Panc1 (cell line): ENCODE measurements at regions not wholly inside any gene's neighbourhood (a gene's known extent, or its start where the extent isn't known, plus 50 kb on each side); places are given as distances from the start of the nearest gene placed in this dataset.

Experiments used
- ATAC-seq: fragments of 200-7000 bp; cut with Tn5 transposase; 2 replicates; pipeline ENCODE4 v1.9.1; 2020; ENCODE audit warnings: mild to moderate bottlenecking, moderate library complexity
- BruUV-seq: library from RNA; stranded (reverse); fragments of 400-500 nt; replicated peaks from 2 replicates; lab custom pipeline; 2021; lab: Mats Ljungman, UMichigan
- CTCF ChIA-PET: fragments of 300-600 bp; sonication (Branson Sonifier 250); formaldehyde crosslinking; loops from one replicate; lab custom pipeline; 2022; ENCODE audit warnings: antibody characterized with exemption; lab: Charles Lee
- POLR2A ChIA-PET: fragments of 300-600 bp; sonication (Branson Sonifier 250); formaldehyde crosslinking; loops from one replicate; lab custom pipeline; 2022; ENCODE audit warnings: antibody characterized with exemption; lab: Charles Lee
- DNase-seq: peaks from one replicate; pipeline ENCODE4 v3.0.0-alpha.2; 2010; ENCODE audit warnings: low read depth, low spot score
- H3K27ac ChIP-seq: 2 replicates; pipeline ENCODE4 v1.5.1; 2011; ENCODE audit warnings: mild to moderate bottlenecking, low read length, inconsistent platforms
- H3K27me3 ChIP-seq: fragments of 200-500 bp; sonication (Bioruptor generic); 2 replicates; pipeline ENCODE4 v1.6.0; 2014; ENCODE audit warnings: low read length, inconsistent platforms; ENCODE audit not compliant: control insufficient read depth, insufficient read depth
- H3K36me3 ChIP-seq: fragments of 200-500 bp; sonication (Bioruptor generic); 2 replicates; pipeline ENCODE4 v1.5.1; 2014; ENCODE audit warnings: inconsistent platforms, mild to moderate bottlenecking, low read length, moderate library complexity; ENCODE audit not compliant: control insufficient read depth, insufficient read depth
- H3K4me1 ChIP-seq: 2 replicates; pipeline ENCODE4 v1.5.1; 2011; ENCODE audit warnings: inconsistent platforms, mild to moderate bottlenecking, low read length, moderate library complexity; ENCODE audit not compliant: control insufficient read depth, insufficient read depth
- H3K4me3 ChIP-seq, 2 experiments: 2 replicates each; pipeline ENCODE4 v1.5.1; 2011 to 2012; ENCODE audit warnings: low read depth in 2 of 2, low read length in 2 of 2, mild to moderate bottlenecking in 2 of 2, inconsistent platforms in 1 of 2, moderate library complexity in 1 of 2
- H3K9me3 ChIP-seq: fragments of 200-500 bp; sonication (Bioruptor generic); 2 replicates; pipeline ENCODE4 v1.5.1; 2014; ENCODE audit warnings: low read depth, mild to moderate bottlenecking, inconsistent platforms, low read length, moderate library complexity; ENCODE audit not compliant: control insufficient read depth, insufficient read depth
- CTCF ChIP-seq: fragments of 450-650 bp; IDR thresholded peaks from 2 replicates; pipeline ENCODE4 v1.5.1; 2017; ENCODE audit warnings: mild to moderate bottlenecking
- POLR2AphosphoS5 ChIP-seq: IDR thresholded peaks from 2 replicates; pipeline ENCODE4 v1.6.1; 2012; ENCODE audit warnings: mild to moderate bottlenecking, low read depth, low read length, moderate library complexity
- REST ChIP-seq, 2 experiments: IDR thresholded peaks; 2 replicates each; pipeline ENCODE4 v1.6.1; 2011 to 2012; ENCODE audit warnings: low read depth in 2 of 2, control low read depth in 1 of 2, low read length in 1 of 2, mild to moderate bottlenecking in 1 of 2, moderate library complexity in 1 of 2; ENCODE audit not compliant: insufficient read depth in 1 of 2
- SIN3A ChIP-seq: IDR thresholded peaks from 2 replicates; pipeline ENCODE4 v1.6.1; 2012; ENCODE audit warnings: low read depth, mild to moderate bottlenecking, low read length, moderate library complexity, borderline replicate concordance; ENCODE audit not compliant: insufficient read depth
- TCF7L2 ChIP-seq: IDR thresholded peaks from 2 replicates; pipeline ENCODE4 v1.6.1; 2011; ENCODE audit warnings: mild to moderate bottlenecking, low read depth, low read length, inconsistent platforms
- in situ Hi-C: cut with HindIII; loops from 2 replicates; pipeline ENCODE4 v1.10.0; 2016; ENCODE audit warnings: low sequenced_read_pairs, low pct_unique_long_range_greater_than_20kb
- intact Hi-C: fragments of 100-400 bp; cut with micrococcal nuclease; formaldehyde crosslinking; loops from one replicate; pipeline ENCODE4 v1.10.0; 2022; ENCODE audit not compliant: unreplicated experiment

DNA sequence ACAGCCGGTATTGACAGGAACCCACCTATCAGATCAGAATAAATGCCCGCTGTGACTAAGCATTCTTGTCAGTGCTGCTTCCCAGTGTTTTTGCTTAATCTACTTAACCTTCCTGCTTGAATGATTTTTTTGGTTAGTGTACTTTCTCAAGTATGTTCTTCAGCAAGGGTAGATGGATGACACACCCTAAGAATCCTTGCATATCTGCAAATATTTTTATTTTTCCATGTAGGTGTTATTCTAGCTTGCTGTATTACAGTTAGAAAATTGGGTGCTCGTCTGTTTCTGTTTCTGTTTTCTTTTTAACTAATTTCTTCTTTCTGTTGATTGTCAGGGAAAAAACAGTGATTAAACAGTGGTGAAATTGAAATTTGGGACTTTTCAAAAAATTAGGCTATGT, 64.5 kb downstream of the SEC61B start:
- intact Hi-C loops = no loop called here
- H3K4me1 ChIP-seq = no peaks in the 10 kb centered on the region
- H3K9me3 ChIP-seq = no peaks in the 10 kb centered on the region
- no TSS peak for BruUV-seq
- ChIA-PET POLR2A (no interaction called here), CTCF (no interaction called here)
- H3K36me3 ChIP-seq = no peaks in the 10 kb centered on the region
- H3K27ac ChIP-seq = no peak overlapping the region
- no peak for DNase-seq
- ATAC-seq = no peak
- in situ Hi-C loops = no loop called here
- no peak overlapping the region for H3K4me3 ChIP-seq
- H3K27me3 ChIP-seq = no peaks in the 10 kb centered on the region
- TF ChIP-seq SIN3A (no peak), REST (IDR thresholded peaks at IDR 0.05; ENCODE audit: insufficient read depth in 1 of 2, low read depth in 2 of 2, low read length in 1 of 2) (no peak)

DNA sequence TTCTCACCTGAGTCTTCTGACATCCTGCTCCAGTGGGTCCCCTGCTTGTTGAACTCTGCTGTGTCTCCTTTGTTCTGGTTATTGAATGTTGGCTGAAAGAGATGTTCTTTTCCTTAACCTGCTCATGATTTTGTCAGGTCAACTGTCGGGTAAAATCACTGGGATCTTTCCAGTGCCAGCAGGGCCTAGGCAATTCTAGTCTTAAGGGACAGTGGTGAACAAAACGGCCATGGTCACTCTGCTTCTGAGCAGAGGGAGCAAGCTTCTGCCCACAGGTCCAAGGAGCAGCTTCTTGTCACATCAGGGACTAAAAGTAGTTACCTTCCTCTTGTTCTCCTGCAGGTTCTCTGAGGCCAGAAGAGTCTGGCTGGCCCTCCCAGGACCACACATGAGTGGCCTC, 65.6 kb downstream of the SEC61B start:
- H3K9me3 ChIP-seq = no peaks in the 10 kb centered on the region
- H3K27me3 ChIP-seq = no peaks in the 10 kb centered on the region
- no peaks in the 10 kb centered on the region for H3K4me1 ChIP-seq
- DNase-seq = no peak
- intact Hi-C loops (no loop called here), in situ Hi-C loops (no loop called here)
- ChIA-PET CTCF (no interaction called here), POLR2A (no interaction called here)
- no peaks in the 10 kb centered on the region for H3K36me3 ChIP-seq
- H3K4me3 ChIP-seq = no peak overlapping the region
- no TSS peak for BruUV-seq
- H3K27ac ChIP-seq = no peak overlapping the region
- ATAC-seq = no peak
- no peak for TF ChIP-seq POLR2AphosphoS5
- no peak for TF ChIP-seq SIN3A
- no peak for TF ChIP-seq CTCF
- TF ChIP-seq TCF7L2 = no peak
- TF ChIP-seq REST (IDR thresholded peaks at IDR 0.05; ENCODE audit: insufficient read depth in 1 of 2, low read depth in 2 of 2, low read length in 1 of 2) = no peak
